CD4-positive, alpha-beta T cell (primary cell): ENCODE measurements at regions not wholly inside any gene's neighbourhood (a gene's known extent, or its start where the extent isn't known, plus 50 kb on each side); places are given as distances from the start of the nearest gene placed in this dataset.

Source experiments
- ATAC-seq: fragments of 200-7000 bp; cut with Tn5 transposase; one replicate; pipeline ENCODE4 v1.10.0; 2022; ENCODE audit warnings: mild to moderate bottlenecking; ENCODE audit not compliant: poor library complexity
- CTCF ChIA-PET: fragments of 350-600 bp; sonication (Branson Sonifier 250); formaldehyde crosslinking; loops from one replicate; lab custom pipeline; 2021; ENCODE audit warnings: antibody characterized with exemption, inconsistent platforms; lab: Charles Lee
- POLR2A ChIA-PET: fragments of 350-600 bp; sonication (Branson Sonifier 250); formaldehyde crosslinking; loops from one replicate; lab custom pipeline; 2021; ENCODE audit warnings: antibody characterized with exemption, inconsistent platforms; lab: Charles Lee
- DNase-seq, 14 experiments: peaks; one replicate each; pipeline ENCODE4 v3.0.0-alpha.2; 2013 to 2020; ENCODE audit warnings: mixed read lengths in 2 of 14
- H3K27ac ChIP-seq, 2 donors: one replicate each; pipeline versions ENCODE4 v1.5.1 to v1.7.0; 2013; ENCODE audit warnings: low read length in 2 of 2, low read depth in 1 of 2, mild to moderate bottlenecking in 1 of 2
- H3K27me3 ChIP-seq, 2 experiments: 1 replicate in 1 of 2; 2 replicates in 1 of 2; pipeline versions ENCODE4 v1.6.1 to v1.7.0; 2013; ENCODE audit warnings: low read length in 2 of 2, control low read depth in 1 of 2, mild to moderate bottlenecking in 1 of 2, moderate library complexity in 1 of 2; ENCODE audit not compliant: insufficient read depth in 2 of 2, control insufficient read depth in 1 of 2
- H3K36me3 ChIP-seq: one replicate; pipeline ENCODE4 v1.6.1; 2013; ENCODE audit warnings: low read length, control low read depth; ENCODE audit not compliant: insufficient read depth
- H3K4me1 ChIP-seq: one replicate; pipeline ENCODE4 v1.6.1; 2013; ENCODE audit warnings: low read length, control low read depth; ENCODE audit not compliant: insufficient read depth
- H3K4me3 ChIP-seq: one replicate; pipeline ENCODE4 v1.5.1; 2013; ENCODE audit warnings: mild to moderate bottlenecking, low read length, moderate library complexity
- H3K9me3 ChIP-seq, 2 experiments: 1 replicate in 1 of 2; 2 replicates in 1 of 2; pipeline versions ENCODE4 v1.6.1 to v1.7.0; 2013; ENCODE audit warnings: low read length in 2 of 2, mild to moderate bottlenecking in 2 of 2, control low read depth in 1 of 2, moderate library complexity in 1 of 2; ENCODE audit not compliant: control insufficient read depth in 1 of 2, insufficient read depth in 1 of 2
- H3K27ac Mint-ChIP-seq: one replicate; pipeline ENCODE4 v1.8.0; 2020; ENCODE audit warnings: mixed read lengths
- H3K27me3 Mint-ChIP-seq: one replicate; pipeline ENCODE4 v1.8.0; 2021; ENCODE audit warnings: mixed read lengths
- H3K36me3 Mint-ChIP-seq: one replicate; pipeline ENCODE4 v1.8.0; 2021; ENCODE audit warnings: low read depth, mixed read lengths
- H3K4me1 Mint-ChIP-seq: one replicate; pipeline ENCODE4 v1.8.0; 2021; ENCODE audit warnings: low read depth, mixed read lengths
- H3K4me3 Mint-ChIP-seq: one replicate; pipeline ENCODE4 v1.8.0; 2020; ENCODE audit warnings: mild to moderate bottlenecking, mixed read lengths
- H3K9me3 Mint-ChIP-seq: one replicate; pipeline ENCODE4 v1.8.0; 2020; ENCODE audit warnings: mixed read lengths
- intact Hi-C, 2 experiments: fragments of 100-400 bp; cut with DNase I in 1 of 2; cut with micrococcal nuclease in 1 of 2; formaldehyde crosslinking; loops; one replicate each; pipeline versions ENCODE4 v1.15.1 to v1.9.0; 2023 to 2025; cut with DNase I, micrococcal nuclease
- TF ChIP-seq, protein P1 (sequence below): fragments of 200-600 bp; IDR thresholded peaks from one replicate; pipeline ENCODE4 v1.8.0; 2022; ENCODE audit warnings: antibody characterized with exemption, mild to moderate bottlenecking

DNA sequence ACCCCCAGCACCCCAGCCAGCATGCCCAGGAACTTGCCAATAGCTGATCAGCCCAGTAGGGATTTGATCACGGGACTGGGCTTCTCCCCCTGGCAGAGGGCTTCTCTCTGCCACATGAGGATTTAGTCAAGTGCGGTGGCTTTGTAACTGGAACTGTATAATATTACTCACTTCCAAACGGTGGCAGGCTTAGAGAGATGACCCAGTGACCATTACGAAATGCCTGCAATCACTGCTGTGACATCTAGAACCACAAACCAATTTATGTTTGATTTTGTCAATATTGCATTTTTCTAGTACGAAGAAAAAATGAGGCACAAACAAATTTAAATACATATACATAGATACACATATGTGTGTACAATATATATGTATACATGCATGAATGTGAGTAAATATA, 192.1 kb downstream of the ERCC6L2 start:
- no peaks in the 10 kb centered on the region for H3K36me3 Mint-ChIP-seq
- no peak overlapping the region for H3K27ac Mint-ChIP-seq
- TF ChIP-seq, protein P1, sequence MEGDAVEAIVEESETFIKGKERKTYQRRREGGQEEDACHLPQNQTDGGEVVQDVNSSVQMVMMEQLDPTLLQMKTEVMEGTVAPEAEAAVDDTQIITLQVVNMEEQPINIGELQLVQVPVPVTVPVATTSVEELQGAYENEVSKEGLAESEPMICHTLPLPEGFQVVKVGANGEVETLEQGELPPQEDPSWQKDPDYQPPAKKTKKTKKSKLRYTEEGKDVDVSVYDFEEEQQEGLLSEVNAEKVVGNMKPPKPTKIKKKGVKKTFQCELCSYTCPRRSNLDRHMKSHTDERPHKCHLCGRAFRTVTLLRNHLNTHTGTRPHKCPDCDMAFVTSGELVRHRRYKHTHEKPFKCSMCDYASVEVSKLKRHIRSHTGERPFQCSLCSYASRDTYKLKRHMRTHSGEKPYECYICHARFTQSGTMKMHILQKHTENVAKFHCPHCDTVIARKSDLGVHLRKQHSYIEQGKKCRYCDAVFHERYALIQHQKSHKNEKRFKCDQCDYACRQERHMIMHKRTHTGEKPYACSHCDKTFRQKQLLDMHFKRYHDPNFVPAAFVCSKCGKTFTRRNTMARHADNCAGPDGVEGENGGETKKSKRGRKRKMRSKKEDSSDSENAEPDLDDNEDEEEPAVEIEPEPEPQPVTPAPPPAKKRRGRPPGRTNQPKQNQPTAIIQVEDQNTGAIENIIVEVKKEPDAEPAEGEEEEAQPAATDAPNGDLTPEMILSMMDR: no peak
- Histone ChIP-seq H3K27me3 (no peaks in the 10 kb centered on the region), H3K36me3 (no peaks in the 10 kb centered on the region), H3K9me3 (peaks cover 0 to 3% of the 10 kb centered on the region in 2 experiments), H3K27ac (no peak overlapping the region), H3K4me3 (no peak overlapping the region), H3K4me1 (no peaks in the 10 kb centered on the region)
- ATAC-seq (no peak), DNase-seq (no peak)
- CTCF ChIA-PET: no interaction called here
- POLR2A ChIA-PET: no interaction called here
- H3K9me3 Mint-ChIP-seq: no peaks in the 10 kb centered on the region
- no peak overlapping the region for H3K4me3 Mint-ChIP-seq
- H3K4me1 Mint-ChIP-seq: no peaks in the 10 kb centered on the region
- intact Hi-C loops: loop anchor here in 1 of 2 experiments (10.0 kb wide), 1 partner anchor 253 kb away; no protein-coding TSS in a partner anchor
- H3K27me3 Mint-ChIP-seq: peaks cover 7% of the 10 kb centered on the region

DNA sequence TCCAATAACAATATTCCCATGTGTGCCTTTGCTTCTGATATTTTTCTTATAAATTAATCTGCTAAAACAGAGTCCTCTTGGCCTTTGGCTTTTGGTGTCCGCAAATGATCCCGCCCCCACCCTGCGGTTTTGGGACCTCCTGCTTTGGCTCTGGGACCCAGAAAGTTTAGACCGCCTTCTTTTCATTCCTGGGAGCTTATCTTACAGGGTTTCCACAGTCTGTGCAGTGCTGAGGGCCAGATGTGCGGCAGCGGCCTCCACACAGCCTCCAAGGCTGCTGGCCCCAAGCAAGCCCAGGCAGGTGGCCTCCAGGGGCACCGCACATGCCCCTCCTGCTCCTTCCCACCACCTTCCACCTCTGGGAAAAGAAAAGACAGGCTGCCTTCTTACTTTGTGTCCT, 191.5 kb downstream of the ERCC6L2 start:
- ATAC-seq (no peak), DNase-seq (no peak)
- H3K4me1 Mint-ChIP-seq: no peaks in the 10 kb centered on the region
- Histone ChIP-seq H3K27ac (no peak overlapping the region), H3K27me3 (no peaks in the 10 kb centered on the region), H3K4me3 (no peak overlapping the region), H3K9me3 (peaks cover 0 to 3% of the 10 kb centered on the region in 2 experiments), H3K4me1 (no peaks in the 10 kb centered on the region), H3K36me3 (no peaks in the 10 kb centered on the region)
- peaks cover 6% of the 10 kb centered on the region for H3K27me3 Mint-ChIP-seq
- ChIA-PET POLR2A (no interaction called here), CTCF (no interaction called here)
- no peaks in the 10 kb centered on the region for H3K9me3 Mint-ChIP-seq
- intact Hi-C loops: loop anchor here in 1 of 2 experiments (10.0 kb wide), 1 partner anchor 252 kb away; no protein-coding TSS in a partner anchor
- no peak overlapping the region for H3K4me3 Mint-ChIP-seq
- no peak overlapping the region for H3K27ac Mint-ChIP-seq
- H3K36me3 Mint-ChIP-seq: no peaks in the 10 kb centered on the region
- TF ChIP-seq, protein P1: no peak

GRCh38 chr9:96065482-96066251, 190.2 kb downstream of the ERCC6L2 start:
- no peaks in the 10 kb centered on the region for H3K9me3 Mint-ChIP-seq
- H3K36me3 Mint-ChIP-seq: no peaks in the 10 kb centered on the region
- H3K27ac Mint-ChIP-seq: no peak overlapping the region
- H3K27ac ChIP-seq: no peak overlapping the region
- H3K27me3 ChIP-seq: no peaks in the 10 kb centered on the region
- no peaks in the 10 kb centered on the region for H3K27me3 Mint-ChIP-seq
- no peaks in the 10 kb centered on the region for H3K4me1 Mint-ChIP-seq
- ChIA-PET POLR2A (no interaction called here), CTCF (no interaction called here)
- H3K4me1 ChIP-seq: peaks cover 8% of the 10 kb centered on the region
- H3K9me3 ChIP-seq: peaks cover 0 to 3% of the 10 kb centered on the region in 2 experiments
- ATAC-seq (no peak), DNase-seq (no peak)
- intact Hi-C loops: loop anchor here in 1 of 2 experiments (10.0 kb wide), 1 partner anchor 251 kb away; no protein-coding TSS in a partner anchor
- TF ChIP-seq, protein P1: no peak
- no peaks in the 10 kb centered on the region for H3K36me3 ChIP-seq
- H3K4me3 Mint-ChIP-seq: no peak overlapping the region
- no peak overlapping the region for H3K4me3 ChIP-seq
